MM.1S (cell line): ENCODE measurements at regions not wholly inside any gene's neighbourhood (a gene's known extent, or its start where the extent isn't known, plus 50 kb on each side); places are given as distances from the start of the nearest gene placed in this dataset.

Source experiments
- DNase-seq: peaks from one replicate; pipeline ENCODE4 v3.0.0-alpha.2; 2015
- H2AFZ ChIP-seq: fragments of 300-600 bp; sonication (generic); 2 replicates; pipeline ENCODE4 v1.6.0; 2016; ENCODE audit warnings: antibody characterized with exemption, low read length
- H3F3A ChIP-seq: fragments of 300-600 bp; sonication (generic); 2 replicates; pipeline ENCODE4 v1.6.1; 2016; ENCODE audit warnings: mild to moderate bottlenecking, antibody characterized with exemption, low read length, moderate library complexity, mixed read lengths; ENCODE audit not compliant: insufficient read depth
- H3K27ac ChIP-seq: fragments of 300-600 bp; sonication (generic); 2 replicates; pipeline ENCODE4 v1.5.1; 2016; ENCODE audit warnings: mild to moderate bottlenecking, low read length
- H3K27me3 ChIP-seq: fragments of 300-600 bp; sonication (generic); replicated peaks from 2 replicates; pipeline ENCODE4 v1.6.0; 2016; ENCODE audit warnings: low read length; ENCODE audit not compliant: insufficient read depth
- H3K36me3 ChIP-seq: fragments of 300-600 bp; sonication (generic); replicated peaks from 2 replicates; pipeline ENCODE4 v1.6.1; 2016; ENCODE audit warnings: mild to moderate bottlenecking, low read length, mixed read lengths; ENCODE audit not compliant: insufficient read depth
- H3K4me1 ChIP-seq: fragments of 300-600 bp; sonication (generic); 2 replicates; pipeline ENCODE4 v1.6.1; 2016; ENCODE audit warnings: low read length, mixed read lengths
- H3K4me2 ChIP-seq: fragments of 300-600 bp; sonication (generic); 2 replicates; pipeline ENCODE4 v1.6.0; 2016; ENCODE audit warnings: low read depth, low read length
- H3K4me3 ChIP-seq: fragments of 300-600 bp; sonication (generic); 2 replicates; pipeline ENCODE4 v1.5.1; 2016; ENCODE audit warnings: low read length, mixed read lengths
- H3K79me2 ChIP-seq: fragments of 300-600 bp; sonication (generic); 2 replicates; pipeline ENCODE4 v1.6.1; 2016; ENCODE audit warnings: mixed run types, low read length, mixed read lengths
- H3K9ac ChIP-seq: fragments of 300-600 bp; sonication (generic); 2 replicates; pipeline ENCODE4 v1.6.1; 2016; ENCODE audit warnings: low read length, mixed read lengths
- H3K9me2 ChIP-seq: fragments of 300-600 bp; sonication (generic); replicated peaks from 2 replicates; pipeline ENCODE4 v1.6.1; 2016; ENCODE audit warnings: mild to moderate bottlenecking, low read length, mixed read lengths; ENCODE audit not compliant: insufficient read depth
- H3K9me3 ChIP-seq: fragments of 300-600 bp; sonication (generic); replicated peaks from 2 replicates; pipeline ENCODE4 v1.6.1; 2016; ENCODE audit warnings: mild to moderate bottlenecking, low read length, mixed read lengths; ENCODE audit not compliant: insufficient read depth
- H4K20me1 ChIP-seq: fragments of 300-600 bp; sonication (generic); 2 replicates; pipeline ENCODE4 v1.6.1; 2016; ENCODE audit warnings: mild to moderate bottlenecking, low read length, moderate library complexity, mixed read lengths; ENCODE audit not compliant: insufficient read depth
- EZH2 ChIP-seq: fragments of 300-600 bp; sonication (generic); optimal IDR thresholded peaks from 2 replicates; pipeline ENCODE3; 2017; ENCODE audit warnings: low read depth, mild to moderate bottlenecking, antibody characterized with exemption, low read length, mixed read lengths
- EZH2phosphoT487 ChIP-seq: fragments of 300-600 bp; sonication (generic); IDR thresholded peaks from 2 replicates; pipeline ENCODE4 v1.6.1; 2018; ENCODE audit warnings: antibody characterized with exemption, low read length
- TF ChIP-seq, protein P1 (sequence below): fragments of 300-600 bp; sonication (generic); IDR thresholded peaks from 2 replicates; pipeline ENCODE4 v1.5.1; 2016; ENCODE audit warnings: antibody characterized with exemption, low read length, mixed read lengths

DNA sequence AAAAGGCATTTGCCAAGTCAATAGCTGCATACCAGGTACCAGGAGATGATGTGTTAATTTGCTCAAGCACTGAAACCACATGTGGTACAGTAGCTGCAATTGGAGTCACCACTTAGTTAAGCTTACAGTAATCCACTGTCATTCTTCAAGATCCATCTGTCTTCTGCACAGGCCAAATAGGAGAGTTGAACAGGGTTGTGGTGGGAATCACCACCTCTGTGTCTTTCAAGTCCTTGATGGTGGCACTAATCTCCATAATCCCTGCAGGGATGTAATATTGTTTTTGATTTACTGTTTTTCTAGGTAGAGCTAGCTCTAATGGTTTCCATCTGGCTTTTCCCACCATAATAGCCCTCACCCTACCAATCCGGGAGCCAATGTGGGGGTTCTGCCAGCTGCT, 91.9 kb downstream of the FCRL5 start:
- Histone ChIP-seq H3K79me2 (no peaks in the 10 kb centered on the region), H3K4me2 (no peak overlapping the region), H3K4me1 (no peaks in the 10 kb centered on the region), H3K9me3 (no peaks in the 10 kb centered on the region), H3K27ac (no peak overlapping the region), H3K27me3 (no peaks in the 10 kb centered on the region), H3K4me3 (no peak overlapping the region), H3F3A (no peaks in the 10 kb centered on the region), H3K9me2 (no peaks in the 10 kb centered on the region), H4K20me1 (no peaks in the 10 kb centered on the region), H2AFZ (no peak overlapping the region), H3K36me3 (no peaks in the 10 kb centered on the region), H3K9ac (no peak overlapping the region)
- no peak for TF ChIP-seq EZH2phosphoT487
- TF ChIP-seq EZH2, result no peak
- TF ChIP-seq, protein P1, sequence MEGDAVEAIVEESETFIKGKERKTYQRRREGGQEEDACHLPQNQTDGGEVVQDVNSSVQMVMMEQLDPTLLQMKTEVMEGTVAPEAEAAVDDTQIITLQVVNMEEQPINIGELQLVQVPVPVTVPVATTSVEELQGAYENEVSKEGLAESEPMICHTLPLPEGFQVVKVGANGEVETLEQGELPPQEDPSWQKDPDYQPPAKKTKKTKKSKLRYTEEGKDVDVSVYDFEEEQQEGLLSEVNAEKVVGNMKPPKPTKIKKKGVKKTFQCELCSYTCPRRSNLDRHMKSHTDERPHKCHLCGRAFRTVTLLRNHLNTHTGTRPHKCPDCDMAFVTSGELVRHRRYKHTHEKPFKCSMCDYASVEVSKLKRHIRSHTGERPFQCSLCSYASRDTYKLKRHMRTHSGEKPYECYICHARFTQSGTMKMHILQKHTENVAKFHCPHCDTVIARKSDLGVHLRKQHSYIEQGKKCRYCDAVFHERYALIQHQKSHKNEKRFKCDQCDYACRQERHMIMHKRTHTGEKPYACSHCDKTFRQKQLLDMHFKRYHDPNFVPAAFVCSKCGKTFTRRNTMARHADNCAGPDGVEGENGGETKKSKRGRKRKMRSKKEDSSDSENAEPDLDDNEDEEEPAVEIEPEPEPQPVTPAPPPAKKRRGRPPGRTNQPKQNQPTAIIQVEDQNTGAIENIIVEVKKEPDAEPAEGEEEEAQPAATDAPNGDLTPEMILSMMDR, result no peak
- DNase-seq, result no peak

DNA sequence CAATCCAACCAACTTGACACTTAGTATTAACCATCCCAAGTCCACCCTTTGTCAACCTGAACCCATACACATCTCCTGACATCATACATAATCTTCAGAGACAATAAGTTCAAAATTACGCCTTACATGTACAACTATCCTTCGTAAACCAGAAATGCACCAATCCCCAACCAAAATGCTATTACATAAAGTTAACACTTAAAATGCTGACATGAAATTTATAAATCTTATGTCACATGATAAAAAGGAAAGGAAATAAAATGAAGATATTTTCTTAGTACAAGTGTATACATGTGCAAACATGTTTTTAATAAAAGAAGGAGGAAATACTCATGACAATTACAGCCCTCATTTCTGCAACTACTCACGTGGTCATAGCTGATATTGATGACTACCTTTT, 95.0 kb downstream of the FCRL5 start:
- Histone ChIP-seq H3K27me3 (no peaks in the 10 kb centered on the region), H3K9ac (no peak overlapping the region), H3K4me2 (no peak overlapping the region), H3K27ac (no peak overlapping the region), H3F3A (no peaks in the 10 kb centered on the region), H3K9me3 (no peaks in the 10 kb centered on the region), H3K9me2 (no peaks in the 10 kb centered on the region), H2AFZ (no peak overlapping the region), H3K36me3 (no peaks in the 10 kb centered on the region), H4K20me1 (no peaks in the 10 kb centered on the region), H3K79me2 (no peaks in the 10 kb centered on the region), H3K4me3 (no peak overlapping the region), H3K4me1 (no peaks in the 10 kb centered on the region)
- DNase-seq, result no peak
- TF ChIP-seq, protein P1, result no peak
- TF ChIP-seq EZH2phosphoT487 (no peak), EZH2 (no peak)

DNA sequence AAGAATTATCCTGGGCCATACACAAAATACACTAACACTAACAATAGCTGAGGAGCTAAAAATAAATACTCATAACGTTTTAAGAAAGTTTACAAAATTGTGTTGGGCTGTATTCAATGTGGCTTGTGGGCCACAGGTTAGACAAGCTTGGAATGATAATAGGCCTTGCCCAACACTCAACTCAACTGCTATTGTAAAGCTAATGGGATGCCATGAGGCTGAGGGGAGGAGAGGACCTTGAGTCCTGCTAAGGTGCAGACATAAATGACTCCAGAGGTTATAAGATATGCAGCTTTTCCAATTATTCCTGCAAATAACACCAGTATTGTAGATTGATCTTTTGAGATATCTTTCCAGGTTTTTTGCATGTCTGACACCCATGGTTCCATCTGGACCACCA, 97.0 kb downstream of the FCRL5 start:
- H3K27ac ChIP-seq, result no peak overlapping the region
- H4K20me1 ChIP-seq, result no peaks in the 10 kb centered on the region
- no peaks in the 10 kb centered on the region for H3K79me2 ChIP-seq
- H3F3A ChIP-seq, result no peaks in the 10 kb centered on the region
- DNase-seq, result no peak
- no peak for TF ChIP-seq EZH2phosphoT487
- TF ChIP-seq EZH2, result no peak
- TF ChIP-seq, protein P1, result no peak
- no peaks in the 10 kb centered on the region for H3K27me3 ChIP-seq
- no peak overlapping the region for H3K4me3 ChIP-seq
- no peak overlapping the region for H3K9ac ChIP-seq
- H3K9me2 ChIP-seq, result no peaks in the 10 kb centered on the region
- H2AFZ ChIP-seq, result no peak overlapping the region
- H3K9me3 ChIP-seq, result no peaks in the 10 kb centered on the region
- no peaks in the 10 kb centered on the region for H3K4me1 ChIP-seq
- H3K36me3 ChIP-seq, result no peaks in the 10 kb centered on the region
- no peak overlapping the region for H3K4me2 ChIP-seq
